Fibroblast of peridontal ligament (primary cell): ENCODE measurements at regions not wholly inside any gene's neighbourhood (a gene's known extent, or its start where the extent isn't known, plus 50 kb on each side); places are given as distances from the start of the nearest gene placed in this dataset.
"Not testable (repeated sequence)": the region's sequence is repeated elsewhere in the genome, so short reads cannot be mapped to it uniquely, and the experiment has no call there.

ENCODE experiments used
- DNase-seq: peaks from one replicate; pipeline ENCODE4 v3.0.0-alpha.2; 2010; ENCODE audit errors: extremely low read depth

DNA sequence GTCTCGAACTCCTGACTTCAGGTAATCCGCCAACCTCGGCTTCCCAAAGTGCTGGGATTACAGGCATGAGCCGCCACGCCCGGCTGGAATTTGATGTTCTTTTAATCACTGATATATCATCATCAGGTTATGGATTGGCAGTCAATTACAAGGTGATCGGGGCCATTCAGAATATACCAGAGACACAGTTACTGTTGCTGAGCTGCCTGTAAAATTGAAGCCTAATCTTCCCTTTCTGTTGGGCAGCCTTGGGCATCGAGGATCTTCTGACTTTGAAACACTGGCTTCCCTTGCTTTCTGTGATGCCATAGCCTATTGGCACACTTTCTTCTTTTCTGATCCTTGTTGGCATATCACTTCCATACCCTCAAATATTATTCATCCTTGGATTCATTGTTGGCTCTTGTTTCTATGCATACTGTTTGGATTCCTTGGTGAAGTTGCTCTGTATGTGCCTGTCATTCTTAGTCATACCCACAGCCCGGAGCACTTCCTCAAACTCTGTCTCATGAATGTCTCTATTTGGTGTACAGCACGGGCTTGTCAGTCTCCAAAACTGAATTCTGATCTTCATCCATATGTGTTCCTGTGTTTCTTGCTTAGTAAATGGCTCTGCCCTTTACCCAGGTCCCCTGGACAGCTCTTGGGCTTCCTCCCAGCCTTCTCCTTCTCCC, 85.6 kb upstream of the CRYM start:
- DNase-seq, result peak; percentile 77

DNA sequence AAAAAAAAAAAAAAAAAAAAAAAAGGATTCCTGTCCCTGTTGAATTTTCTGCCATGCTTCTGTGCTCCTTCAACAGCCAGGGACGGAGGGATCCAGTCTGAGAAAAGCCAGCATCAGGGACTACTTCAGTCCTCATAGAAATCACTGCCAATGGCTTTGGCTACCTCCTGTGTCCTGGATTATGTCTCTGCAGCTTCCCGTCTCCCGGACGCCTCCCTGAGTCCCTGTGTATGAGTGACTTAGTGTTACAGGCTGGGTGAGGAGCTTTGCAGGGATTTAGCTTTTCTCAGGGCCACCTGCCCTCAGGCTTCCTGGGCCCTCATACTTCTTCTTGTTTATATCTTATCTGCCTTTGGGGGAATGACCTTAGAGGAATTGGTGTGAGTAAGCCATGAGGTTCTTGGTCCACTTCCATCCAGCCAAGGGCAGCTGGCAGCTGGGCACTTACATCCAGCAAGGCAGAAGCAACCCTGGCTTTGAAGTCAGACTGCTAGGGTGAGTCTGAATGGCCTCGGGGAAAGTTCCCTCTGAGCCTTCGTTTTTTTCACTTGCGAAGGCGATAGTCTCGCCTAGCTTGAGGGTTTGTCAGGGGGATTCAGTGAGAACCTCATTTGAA, 83.6 kb upstream of the CRYM start:
- DNase-seq, result peak; percentile 35

DNA sequence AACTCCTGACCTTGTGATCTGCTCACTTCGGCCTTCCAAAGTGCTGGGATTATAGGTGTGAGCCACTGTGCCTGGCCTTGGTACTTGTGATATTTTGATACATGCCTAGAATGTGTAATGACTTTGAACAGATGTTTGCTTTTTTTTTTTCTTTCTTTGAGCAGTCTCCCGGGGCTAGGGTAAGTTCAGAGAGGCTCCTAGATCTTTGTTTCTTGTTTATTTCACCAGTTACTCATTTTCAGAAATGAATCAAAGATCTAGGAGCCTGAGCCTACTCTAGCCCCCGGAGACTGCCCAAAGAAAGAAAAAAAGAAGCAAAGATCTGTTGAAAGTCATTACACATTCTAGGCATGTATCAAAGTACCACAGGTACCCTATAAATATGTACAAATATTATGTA, 83.0 kb upstream of the CRYM start:
- peak; percentile 12 for DNase-seq

DNA sequence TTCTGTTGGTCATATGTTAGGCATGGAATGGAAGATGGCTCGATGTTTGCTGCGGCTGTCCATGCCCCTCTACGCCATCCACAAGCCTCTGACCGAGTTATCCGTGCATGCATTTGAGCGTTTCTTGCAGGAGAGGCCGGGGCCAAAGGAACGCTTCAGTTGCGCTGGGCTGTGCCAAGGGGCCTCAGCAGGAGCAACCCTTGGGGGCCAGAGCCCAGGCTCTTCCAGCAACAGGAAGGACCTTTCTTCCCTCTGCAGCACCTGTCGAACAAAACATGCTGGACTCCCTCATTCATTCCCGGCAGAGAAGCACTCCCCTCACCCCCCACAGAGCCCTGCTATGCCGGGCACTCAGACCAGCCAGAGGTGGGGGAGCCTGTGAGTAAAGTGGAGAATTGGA, 81.4 kb upstream of the CRYM start:
- DNase-seq, result not testable (repeated sequence)

DNA sequence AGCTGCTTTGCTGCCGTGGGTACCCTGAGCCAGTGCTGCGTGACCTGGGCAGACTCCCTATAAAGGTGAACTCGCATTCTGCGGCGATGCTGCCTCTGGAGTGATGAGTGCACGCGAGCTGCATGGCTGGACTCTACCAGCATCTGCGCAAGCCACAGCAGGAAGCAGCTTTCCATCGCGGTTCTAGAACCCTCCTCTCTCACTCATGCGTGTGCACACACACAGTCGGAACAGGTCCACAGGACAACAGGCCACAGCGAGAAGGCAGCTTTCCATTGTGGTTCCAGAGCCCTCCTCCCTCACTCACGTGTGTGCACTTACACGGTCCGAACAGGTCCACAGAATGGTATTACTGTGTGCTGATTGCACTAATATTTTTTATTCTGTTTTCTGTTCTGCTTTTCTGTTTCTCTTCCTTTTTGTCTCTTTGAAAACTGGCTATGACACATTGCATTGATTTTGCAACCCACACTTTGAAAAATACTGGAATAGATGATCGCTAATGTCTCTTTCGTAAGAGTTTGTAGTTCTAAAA, 80.2 kb upstream of the CRYM start:
- not testable (repeated sequence) for DNase-seq

DNA sequence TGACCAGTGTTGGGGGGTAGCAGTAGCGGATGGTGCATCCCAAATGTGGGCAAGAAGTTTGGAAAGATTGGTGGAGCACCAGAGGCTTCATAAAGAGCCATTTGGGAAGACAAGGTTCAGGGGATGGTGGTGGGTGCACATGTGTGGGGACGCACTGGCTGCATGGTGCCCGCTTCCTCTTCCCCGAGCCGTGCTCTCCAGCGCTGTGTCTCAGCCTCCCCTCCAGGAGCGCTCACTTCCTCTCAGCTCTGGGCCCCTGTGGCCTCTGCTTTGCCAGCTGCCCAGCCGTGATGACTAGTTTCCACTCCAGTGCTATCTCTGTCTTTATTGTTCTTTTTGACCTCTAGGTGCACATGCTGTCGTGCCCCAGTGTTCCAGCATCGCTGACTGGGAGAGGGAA, 78.2 kb upstream of the CRYM start:
- not testable (repeated sequence) for DNase-seq

DNA sequence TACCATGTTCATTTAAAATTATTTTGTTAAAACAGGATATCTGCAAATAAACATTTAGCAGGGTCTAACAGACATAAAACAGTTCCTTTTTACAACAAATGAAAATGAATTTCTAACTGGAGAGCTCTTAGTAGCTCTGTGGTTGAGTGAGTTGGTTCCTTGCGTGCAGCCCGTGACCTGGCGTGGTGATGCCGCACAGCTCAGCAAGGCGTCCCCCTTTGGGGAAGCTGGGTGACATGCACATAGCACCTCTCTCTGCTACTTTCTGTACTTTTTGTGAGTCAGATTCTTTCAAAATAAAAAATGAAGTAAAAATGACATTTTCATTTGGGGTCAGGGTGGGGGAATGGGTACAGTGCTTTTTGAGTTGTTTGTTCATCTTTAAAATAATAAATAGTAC, 73.3 kb upstream of the CRYM start:
- not testable (repeated sequence) for DNase-seq

DNA sequence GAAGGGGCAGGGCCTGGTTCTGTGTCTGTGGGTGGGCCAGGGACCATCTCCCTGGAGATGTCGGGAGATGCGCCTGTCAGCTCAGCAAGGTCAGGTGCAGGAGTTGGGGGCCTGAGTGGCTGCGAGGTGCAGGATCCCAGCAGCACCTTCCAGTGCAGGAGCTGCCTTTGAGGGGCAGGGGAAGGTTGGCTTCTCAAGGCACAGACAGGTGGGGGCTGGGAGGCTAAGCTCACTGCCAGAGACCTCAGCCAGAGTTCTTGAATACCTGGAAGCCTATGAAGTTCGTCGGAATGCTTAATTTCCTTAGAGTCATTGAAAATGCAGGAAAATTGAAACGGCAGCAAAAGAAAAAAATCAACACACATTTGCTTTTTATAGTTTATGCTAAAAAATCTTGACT, 72.8 kb upstream of the CRYM start:
- DNase-seq, result not testable (repeated sequence)

DNA sequence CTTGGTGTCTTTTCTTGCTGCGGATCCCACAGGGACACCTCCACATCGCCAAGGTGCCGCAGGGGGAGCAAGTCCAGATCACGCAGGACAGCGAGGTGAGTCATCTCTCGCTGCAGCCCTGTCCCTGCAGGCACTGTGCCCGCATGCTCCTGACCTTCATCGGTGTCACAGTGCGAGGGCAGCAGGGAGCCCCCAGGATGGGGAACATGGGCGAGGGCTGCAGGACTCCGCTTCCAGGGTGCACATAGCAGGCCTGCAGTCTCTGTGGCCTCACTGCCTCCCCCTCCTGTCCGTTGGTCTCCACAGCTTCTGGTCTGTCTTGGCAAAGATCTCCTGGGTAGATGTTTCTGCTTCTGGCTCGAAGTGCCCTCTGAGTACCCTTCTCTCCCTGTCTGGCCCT, 71.2 kb upstream of the CRYM start:
- DNase-seq, result not testable (repeated sequence)

DNA sequence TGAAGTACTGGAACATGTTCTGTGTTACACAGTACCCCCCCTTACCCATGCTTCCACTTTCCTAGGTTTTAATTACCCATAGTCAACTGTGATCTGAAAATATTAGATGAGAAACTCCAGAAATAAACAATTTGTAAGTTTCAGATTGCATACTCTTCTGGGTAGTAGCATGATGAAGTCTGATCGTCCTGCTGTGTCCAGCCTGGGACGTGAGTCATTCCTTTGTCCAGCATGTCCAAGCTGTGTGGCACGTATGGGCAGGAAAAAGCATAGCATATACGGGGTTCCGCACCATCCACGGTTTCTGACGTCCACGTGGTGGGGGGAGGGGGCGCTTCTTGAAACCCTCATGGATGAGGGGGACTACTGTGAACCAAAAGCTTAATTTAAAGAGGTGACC, 70.7 kb upstream of the CRYM start:
- not testable (repeated sequence) for DNase-seq

DNA sequence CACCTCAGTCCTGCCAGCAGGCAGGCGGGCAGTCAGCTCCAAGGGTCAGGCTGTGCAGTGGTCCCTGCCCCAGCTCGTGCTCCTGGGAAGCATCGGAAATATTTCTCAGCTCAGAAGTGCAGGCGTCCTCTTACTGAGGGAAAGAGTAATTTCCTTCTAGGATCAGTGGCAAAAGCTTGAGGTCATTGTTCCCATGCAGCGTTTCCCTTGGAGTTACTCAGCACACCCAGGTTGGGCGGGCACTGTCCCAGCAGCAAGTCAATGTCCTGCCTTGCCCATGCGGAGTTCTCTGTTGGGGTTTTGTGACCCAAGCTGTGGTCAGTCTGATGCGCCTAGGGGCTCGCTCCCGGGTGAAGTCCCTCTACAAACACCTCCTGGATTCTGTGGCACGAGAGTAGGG, 69.4 kb upstream of the CRYM start:
- not testable (repeated sequence) for DNase-seq

DNA sequence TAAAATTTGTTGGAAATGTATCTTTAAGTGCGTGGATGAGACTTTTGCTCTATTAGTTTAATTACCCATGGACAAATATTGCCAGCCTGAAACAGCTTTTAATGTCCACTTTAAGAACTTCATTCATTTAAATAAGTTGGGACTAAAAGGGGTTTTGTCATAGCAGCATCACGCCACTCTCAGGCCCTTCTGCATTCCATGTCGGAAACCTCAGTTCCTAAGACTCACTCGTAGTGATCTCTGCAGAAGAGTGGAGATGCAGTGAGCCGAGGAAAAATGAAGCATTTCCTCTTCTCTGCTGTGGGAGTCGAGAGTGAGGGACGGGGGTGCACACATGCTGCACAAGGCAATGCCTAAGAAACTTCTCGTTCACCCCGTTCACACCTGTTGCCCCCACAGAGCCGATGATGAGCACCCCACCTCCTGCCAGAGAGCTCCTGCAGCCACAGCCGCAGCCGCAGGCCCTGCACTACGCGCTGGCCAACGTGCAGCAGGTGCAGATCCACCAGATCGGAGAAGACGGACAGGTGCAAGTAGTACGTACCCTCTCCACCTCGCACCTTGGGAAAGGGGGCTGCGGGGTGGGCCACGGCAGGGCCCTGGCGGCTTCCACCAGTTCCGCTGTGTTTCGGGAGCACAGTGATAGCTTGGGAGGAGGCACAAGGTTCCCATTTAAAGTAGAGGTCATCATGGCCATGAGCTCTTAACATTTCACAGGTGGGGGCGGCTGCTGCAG, 68.8 kb upstream of the CRYM start:
- DNase-seq, result not testable (repeated sequence)

DNA sequence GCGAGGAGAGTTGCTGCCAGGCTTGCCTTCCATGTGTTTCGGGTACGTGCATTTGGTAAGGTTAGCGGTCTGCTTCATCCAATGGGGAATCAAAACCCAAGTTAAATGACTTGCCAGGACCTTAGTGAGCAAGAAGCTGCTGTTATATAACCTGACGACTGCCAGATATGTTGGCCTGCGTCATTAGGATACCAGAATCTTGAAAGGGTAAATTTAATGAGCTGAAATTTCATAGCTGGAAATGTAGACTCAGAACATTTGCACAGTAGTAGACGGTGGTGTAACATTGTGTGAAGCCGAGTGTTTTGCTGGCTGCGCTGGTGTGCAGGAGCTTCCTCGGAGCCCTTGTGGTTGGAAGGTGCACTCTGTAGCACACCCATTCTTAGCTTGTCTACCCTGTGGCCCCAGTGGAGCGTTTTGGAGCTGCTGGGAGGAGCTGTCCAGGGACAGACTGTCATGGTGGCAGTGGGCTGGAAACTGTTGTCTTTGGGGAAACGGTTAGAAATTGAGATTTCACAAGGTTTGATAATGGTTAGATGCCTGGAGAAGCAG, 66.3 kb upstream of the CRYM start:
- not testable (repeated sequence) for DNase-seq

DNA sequence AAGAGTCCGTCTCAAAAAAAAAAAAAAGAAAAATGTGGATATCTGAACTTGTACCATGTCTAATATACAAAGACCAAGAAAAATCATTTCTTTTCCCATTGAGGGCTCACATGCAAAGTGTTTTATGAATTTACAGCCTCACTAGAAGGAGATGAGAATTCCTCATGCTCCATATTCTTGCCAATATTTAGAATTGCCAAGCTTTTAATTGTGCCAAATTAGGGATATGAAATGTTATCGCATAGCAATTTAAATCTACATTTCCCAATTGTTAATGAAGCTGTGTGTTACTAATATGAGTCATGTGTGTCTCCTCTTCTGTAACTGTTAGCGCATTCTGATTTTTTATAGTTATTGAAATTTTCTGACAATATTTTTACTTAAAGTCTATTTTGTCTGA, 63.0 kb upstream of the CRYM start:
- no peak for DNase-seq

DNA sequence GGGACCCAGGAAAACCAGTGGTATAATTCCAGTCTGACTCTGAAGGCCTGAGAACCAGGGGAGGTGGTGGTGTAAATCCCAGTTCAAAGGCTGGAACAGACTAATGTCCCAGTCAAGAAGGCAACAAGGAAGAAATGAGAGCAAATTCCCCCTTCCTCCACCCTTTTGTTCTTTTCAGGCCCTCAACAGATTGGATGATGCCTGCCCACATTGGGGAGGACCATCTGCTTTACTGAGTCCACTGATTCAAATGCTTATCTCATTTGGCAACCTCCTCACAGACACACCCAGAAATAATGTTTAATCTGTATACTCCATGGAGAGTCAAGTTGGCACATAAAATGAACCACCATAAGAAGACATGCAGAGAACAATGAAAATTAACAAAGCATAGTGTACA, 61.9 kb upstream of the CRYM start:
- no peak for DNase-seq

DNA sequence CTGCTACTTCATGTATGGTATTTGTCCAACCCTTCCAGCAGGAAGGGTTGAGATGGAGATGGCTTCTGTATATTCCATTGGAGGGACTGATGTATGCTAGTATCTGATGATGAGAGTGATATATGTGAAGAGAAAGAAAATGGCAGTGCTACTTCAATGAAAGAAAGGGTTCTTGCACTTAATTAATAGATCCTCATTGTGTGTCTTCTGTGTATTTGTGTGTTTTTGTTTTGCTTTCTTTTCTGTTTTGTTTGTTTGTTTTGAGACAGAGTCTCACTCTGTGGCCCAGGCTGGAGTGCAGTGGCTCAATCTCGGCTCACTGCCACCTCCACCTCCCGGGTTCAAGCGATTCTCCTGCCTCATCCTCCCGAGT, 61.2 kb upstream of the CRYM start:
- DNase-seq, result no peak

DNA sequence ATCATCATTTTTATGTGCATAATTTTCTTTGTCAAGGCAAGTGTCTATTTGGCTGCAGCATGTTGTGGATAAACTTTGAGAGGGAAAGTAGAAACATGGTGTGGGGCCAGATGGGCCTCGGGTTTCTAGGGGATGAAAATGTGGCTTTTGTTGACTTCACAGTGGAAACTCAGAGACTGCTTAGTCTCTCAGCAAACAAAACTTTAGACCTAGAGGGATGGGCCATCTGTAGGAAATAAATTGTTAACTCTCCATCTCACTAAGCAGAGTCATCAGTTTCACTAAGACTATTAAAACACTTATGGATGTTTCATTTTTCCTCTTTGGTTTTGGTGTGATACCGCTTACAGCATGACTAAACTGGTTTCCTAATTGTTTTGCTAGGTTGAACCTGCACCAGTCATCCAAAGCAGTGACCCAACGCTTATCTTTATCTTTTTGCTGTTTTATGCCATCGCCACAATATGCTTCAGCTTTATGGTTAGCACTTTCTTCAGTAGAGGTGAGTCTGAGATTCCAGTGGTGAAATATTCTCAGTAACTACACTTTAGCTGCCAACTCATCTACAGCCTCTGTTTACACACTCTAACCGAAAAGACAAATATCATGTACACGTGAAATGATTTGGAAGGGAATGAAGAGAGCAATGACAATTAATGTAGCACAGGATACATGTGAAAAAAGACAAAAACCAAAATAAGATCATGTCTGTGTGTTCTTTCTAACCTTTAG, 60.6 kb upstream of the CRYM start:
- DNase-seq, result no peak

DNA sequence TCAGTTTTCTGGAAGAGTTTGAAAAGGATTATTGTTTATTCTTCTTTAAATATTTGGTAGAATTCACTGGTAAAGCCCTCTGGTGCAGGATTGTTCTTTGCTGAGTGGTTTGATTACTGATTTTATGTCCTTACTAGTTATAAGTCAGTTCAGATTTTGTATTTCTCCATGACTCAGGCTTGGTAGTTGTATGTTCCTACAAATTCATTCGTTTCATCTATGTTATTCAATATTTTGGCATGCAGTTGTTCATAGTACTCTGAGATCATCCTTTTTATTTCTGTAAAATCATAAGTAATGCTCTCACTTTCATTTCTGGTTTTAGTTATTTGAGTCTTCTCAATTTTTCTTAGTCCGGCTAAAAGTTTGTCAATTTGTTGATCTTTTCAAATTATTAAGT, 58.1 kb upstream of the CRYM start:
- DNase-seq, result peak; percentile 51

DNA sequence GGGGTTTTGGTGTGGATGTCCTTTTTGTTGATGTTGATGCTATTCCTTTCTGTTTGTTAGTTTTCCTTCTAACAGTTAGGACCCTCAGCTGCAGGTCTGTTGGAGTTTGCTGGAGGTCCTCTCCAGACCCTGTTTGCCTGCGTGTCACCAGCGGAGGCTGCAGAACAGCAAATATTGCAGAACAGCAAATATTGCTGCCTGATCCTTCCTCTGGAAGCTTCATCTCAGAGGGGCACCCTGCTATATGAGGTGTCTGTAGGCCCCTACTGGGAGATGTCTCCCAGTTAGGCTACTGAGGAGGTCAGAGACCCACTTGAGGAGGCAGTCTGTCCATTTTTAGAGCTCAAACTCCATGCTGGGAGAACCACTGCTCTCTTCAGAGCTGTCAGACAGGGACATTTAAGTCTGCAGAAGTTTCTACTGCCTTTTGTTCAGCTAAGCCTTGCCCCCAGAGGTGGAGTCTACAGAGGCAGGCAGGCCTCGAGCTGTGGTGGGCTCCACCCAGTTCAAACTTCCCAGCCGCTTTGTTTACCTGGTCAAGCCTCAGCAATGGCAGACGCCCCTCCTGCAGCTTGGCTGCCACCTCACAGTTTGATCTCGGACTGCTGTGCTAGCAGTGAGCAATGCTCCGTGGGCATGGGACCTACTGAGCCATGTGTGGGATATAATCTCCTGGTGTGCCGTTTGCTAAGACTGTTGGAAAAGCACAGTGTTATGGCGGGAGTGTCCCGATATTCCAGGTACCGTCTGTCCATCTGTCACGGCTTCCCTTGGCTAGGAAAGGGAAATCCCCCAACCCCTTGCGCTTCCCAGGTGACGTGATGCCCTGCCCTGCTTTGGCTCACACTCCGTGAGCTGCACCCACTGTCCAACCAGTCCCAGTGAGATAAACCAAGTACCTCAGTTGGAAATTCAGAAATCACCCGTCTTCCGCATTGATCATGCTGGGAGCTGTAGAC, 56.4 kb upstream of the CRYM start:
- DNase-seq, result not testable (repeated sequence)

DNA sequence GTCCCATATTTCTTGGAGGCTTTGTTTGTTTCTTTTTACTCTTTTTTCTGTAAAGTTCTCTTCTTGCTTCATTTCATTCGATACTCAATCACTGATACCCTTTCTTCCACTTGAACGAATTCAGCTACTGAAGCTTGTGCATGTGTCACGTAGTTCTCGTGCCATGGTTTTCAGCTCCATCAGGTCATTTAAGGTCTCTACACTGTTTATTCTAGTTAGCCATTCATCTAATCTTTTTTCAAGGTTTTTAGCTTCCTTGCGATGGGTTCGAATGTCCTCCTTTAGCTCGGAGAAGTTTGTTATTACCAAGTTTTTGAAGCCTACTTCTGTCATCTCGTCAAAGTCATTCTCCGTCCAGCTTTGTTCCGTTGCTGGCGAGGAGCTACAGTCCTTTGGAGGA, 55.6 kb upstream of the CRYM start:
- DNase-seq, result not testable (repeated sequence)
